22Rv1 (cell line): ENCODE measurements at regions not wholly inside any gene's neighbourhood (a gene's known extent, or its start where the extent isn't known, plus 50 kb on each side); places are given as distances from the start of the nearest gene placed in this dataset.

Experiments used
- H3K27ac ChIP-seq: fragments of 450-650 bp; 2 replicates; pipeline ENCODE4 v1.5.1; 2017
- ZFX ChIP-seq: fragments of 450-650 bp; IDR thresholded peaks from 2 replicates; pipeline ENCODE4 v1.6.1; 2017; ENCODE audit warnings: antibody characterized with exemption, borderline replicate concordance
- TF ChIP-seq, protein P1 (sequence below): fragments of 450-650 bp; IDR thresholded peaks from 2 replicates; pipeline ENCODE4 v1.5.1; 2017; ENCODE audit warnings: mild to moderate bottlenecking

DNA sequence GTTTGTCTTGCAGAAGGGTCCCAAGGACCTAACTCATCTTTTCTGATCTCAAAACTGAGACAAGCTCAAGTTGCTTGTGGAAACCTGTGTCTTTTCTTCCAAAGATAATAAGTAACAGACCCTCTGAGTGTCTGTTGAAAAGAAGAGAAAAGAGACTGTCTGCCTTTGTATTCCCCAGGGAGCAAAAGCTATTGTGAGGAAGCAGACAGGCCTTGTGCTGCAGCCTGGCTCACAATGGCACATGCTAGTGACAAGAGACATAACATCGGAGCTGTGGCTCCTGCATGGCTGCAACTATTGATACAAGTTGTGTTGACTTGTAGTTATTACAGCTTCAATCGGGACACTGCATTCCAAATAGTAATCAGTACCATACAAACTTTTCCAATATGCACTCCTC lies 202.9 kb downstream of the DKK1 start:
- no peak overlapping the region for H3K27ac ChIP-seq
- TF ChIP-seq ZFX: no peak
- TF ChIP-seq, protein P1, sequence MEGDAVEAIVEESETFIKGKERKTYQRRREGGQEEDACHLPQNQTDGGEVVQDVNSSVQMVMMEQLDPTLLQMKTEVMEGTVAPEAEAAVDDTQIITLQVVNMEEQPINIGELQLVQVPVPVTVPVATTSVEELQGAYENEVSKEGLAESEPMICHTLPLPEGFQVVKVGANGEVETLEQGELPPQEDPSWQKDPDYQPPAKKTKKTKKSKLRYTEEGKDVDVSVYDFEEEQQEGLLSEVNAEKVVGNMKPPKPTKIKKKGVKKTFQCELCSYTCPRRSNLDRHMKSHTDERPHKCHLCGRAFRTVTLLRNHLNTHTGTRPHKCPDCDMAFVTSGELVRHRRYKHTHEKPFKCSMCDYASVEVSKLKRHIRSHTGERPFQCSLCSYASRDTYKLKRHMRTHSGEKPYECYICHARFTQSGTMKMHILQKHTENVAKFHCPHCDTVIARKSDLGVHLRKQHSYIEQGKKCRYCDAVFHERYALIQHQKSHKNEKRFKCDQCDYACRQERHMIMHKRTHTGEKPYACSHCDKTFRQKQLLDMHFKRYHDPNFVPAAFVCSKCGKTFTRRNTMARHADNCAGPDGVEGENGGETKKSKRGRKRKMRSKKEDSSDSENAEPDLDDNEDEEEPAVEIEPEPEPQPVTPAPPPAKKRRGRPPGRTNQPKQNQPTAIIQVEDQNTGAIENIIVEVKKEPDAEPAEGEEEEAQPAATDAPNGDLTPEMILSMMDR: no peak

DNA sequence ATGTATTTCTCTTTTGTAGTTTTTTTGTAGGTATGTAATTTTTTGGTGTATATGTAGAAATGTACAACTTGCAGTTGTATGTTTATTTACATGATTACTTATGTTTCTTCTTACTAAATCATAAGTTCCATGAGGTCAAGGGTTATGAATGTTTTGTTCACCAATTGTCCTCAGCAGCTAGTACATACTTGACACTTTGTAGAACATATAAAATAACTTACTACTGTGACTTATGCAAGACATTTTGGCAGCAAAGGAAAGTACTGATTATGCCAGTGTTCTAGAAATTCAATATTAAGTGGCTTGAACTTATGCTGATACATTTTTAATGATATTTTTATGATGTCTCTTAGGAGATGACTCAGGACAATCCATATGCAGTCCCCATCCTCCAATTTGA lies 209.6 kb downstream of the DKK1 start:
- H3K27ac ChIP-seq: no peak overlapping the region
- TF ChIP-seq, protein P1: no peak
- no peak for TF ChIP-seq ZFX

DNA sequence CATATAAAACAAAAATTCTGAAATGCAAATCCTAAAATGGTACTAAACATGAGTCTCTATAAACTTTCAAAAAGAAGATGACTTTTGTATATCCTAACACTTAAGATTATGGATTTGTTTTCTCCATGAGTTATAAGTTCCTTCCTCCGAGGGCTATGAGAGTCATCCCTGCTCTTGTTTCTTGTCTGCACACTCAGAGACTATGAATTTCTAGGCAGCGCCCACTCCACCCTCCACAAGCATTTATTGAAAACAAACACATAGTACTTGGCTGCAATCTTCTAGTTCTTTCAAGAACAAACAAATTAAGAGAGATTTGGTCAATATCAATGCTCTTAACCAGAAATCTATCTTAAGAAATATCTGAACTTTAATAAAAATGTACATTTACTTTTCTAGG lies 211.7 kb downstream of the DKK1 start:
- H3K27ac ChIP-seq: no peak overlapping the region

DNA sequence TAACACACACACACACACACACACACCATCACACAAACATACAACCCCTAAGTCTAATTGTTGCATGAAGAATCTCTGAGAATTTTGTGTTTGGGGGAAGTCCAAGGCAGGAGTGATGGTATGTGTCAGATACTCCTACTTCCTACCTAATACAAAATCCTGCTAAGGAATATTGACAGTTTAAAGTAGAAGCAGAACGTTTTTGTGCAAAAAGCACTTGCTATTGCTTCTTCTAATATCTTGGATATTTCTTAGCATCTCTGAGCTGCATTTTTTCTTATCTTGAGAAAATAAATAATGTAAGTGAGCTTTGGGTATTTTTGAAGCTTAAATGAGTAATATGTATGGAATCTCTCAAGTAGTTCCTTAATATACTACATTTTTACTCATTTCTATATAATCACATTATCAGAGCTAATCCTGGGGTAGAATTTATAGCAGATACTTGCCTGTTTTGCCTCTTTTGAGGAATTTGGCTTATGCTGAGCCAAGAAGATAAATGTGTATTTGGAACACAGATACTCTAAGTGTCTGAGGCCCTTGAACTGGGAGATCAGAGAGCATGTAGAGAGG lies 212.3 kb downstream of the DKK1 start:
- no peak for TF ChIP-seq ZFX
- TF ChIP-seq, protein P1: no peak
- H3K27ac ChIP-seq: no peak overlapping the region

More for the DNA sequence above, 211.7 kb downstream of the DKK1 start:
- no peak for TF ChIP-seq ZFX
- TF ChIP-seq, protein P1: no peak

DNA sequence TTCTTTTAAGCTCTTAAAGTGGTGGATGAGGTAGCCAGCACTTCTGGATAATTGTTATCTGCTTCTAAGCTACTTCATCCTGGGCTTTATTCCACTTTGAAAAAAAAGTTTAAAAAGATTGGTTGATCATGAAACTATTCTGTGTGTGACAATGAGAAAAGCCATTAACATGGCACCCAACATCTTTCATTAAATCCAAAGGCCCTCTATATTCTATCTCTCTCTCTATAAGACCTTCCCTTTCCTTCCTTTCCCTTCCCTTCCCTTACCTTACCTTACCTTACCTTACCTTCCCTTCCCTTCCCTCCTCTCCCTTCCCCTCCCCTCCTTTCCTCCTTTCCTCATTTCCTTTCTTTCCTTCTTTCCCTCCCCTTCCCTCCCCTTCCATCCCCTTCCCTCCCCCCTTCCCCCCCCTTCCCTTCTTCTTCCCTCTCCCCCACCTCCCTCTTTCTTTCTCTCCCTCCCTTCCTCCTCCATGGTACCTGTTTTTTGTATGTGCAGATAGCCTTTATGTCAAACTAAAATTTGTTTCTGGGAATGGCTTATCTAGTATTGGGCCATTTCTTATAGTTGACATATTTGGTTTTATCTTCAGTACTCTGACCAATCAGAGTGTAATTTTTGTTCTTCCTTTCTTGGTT lies 218.7 kb downstream of the DKK1 start:
- H3K27ac ChIP-seq: no peak overlapping the region
- TF ChIP-seq, protein P1: no peak
- TF ChIP-seq ZFX: no peak

DNA sequence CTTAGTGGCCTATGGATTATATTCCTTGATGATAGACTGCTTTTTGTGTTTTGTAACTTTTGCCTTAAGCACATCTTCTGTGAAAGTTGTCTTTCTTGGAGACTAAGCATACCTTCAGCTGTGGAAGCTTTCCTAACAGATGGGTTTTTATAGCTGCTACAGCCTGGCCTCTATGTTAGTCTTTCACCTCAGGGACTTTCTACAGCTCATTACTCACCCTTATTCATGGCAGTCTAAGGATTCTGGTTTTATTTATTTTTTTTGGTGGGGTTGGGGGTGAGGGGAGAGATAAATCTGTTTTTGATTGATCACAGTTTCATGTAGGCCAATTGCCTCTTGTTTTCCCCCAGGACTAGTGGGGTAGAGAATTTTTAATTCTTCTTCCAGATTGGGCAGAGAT lies 219.9 kb downstream of the DKK1 start:
- no peak overlapping the region for H3K27ac ChIP-seq
- TF ChIP-seq ZFX: no peak
- TF ChIP-seq, protein P1: no peak

DNA sequence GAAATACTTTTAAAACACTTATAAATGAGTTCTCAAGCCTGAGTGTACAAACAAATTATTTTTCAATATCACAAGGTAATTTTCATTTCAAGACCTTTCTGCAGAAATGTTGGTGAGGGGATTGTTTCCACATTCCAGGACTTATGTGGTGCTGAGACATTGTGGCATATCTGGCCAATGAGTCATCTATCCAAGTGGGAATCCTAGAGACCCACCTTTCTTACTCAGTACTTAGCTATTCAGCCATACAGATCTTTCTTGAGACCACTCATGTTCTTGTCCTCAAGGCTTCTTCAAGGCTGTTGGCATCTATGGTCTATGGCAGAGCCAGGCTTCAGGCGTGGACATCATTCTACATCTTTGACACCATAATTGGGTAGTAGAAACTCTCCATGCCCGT lies 225.4 kb downstream of the DKK1 start:
- no peak overlapping the region for H3K27ac ChIP-seq
- TF ChIP-seq, protein P1: no peak
- no peak for TF ChIP-seq ZFX
